Suprapubic skin (tissue), 4 donors: ENCODE measurements at regions not wholly inside any gene's neighbourhood (a gene's known extent, or its start where the extent isn't known, plus 50 kb on each side); places are given as distances from the start of the nearest gene placed in this dataset.

ENCODE experiments used
- DNase-seq, 2 donors: peaks; one replicate each; pipeline ENCODE4 v3.0.0-alpha.2; 2019; ENCODE audit warnings: low spot score in 2 of 2
- H3K27ac ChIP-seq: fragments of 200-600 bp; sonication (generic); one replicate; pipeline ENCODE4 v1.5.1; 2019
- H3K27me3 ChIP-seq: fragments of 200-600 bp; sonication (generic); one replicate; pipeline ENCODE4 v1.5.1; 2019
- H3K36me3 ChIP-seq: fragments of 200-600 bp; sonication (generic); one replicate; pipeline ENCODE4 v1.5.1; 2019
- H3K4me1 ChIP-seq: fragments of 200-600 bp; sonication (generic); one replicate; pipeline ENCODE4 v1.5.1; 2019
- H3K4me3 ChIP-seq: fragments of 200-600 bp; sonication (generic); one replicate; pipeline ENCODE4 v1.5.1; 2019; ENCODE audit warnings: mild to moderate bottlenecking
- H3K9me3 ChIP-seq: fragments of 200-600 bp; sonication (generic); one replicate; pipeline ENCODE4 v1.5.1; 2019
- CTCF ChIP-seq, 2 donors: fragments of 200-600 bp in 1 of 2; fragments of 450-650 bp in 1 of 2; sonication (generic) in 1 of 2; IDR thresholded peaks; one replicate each; pipeline ENCODE4 v1.5.1; 2016 to 2019; ENCODE audit warnings: antibody characterized with exemption in 2 of 2, mild to moderate bottlenecking in 1 of 2, moderate library complexity in 1 of 2
- EP300 ChIP-seq: sonication (generic); formaldehyde crosslinking; IDR thresholded peaks from one replicate; pipeline ENCODE4 v1.6.1; 2017; ENCODE audit warnings: antibody characterized with exemption
- POLR2A ChIP-seq, 2 donors: fragments of 450-650 bp; IDR thresholded peaks; one replicate each; pipeline ENCODE4 v1.6.1; 2017; ENCODE audit warnings: antibody characterized with exemption in 2 of 2, mild to moderate bottlenecking in 2 of 2, moderate library complexity in 2 of 2
- POLR2AphosphoS5 ChIP-seq, 3 donors: sonication (generic); formaldehyde crosslinking; IDR thresholded peaks; one replicate each; pipeline ENCODE4 v1.6.1; 2017; ENCODE audit warnings: antibody characterized with exemption in 3 of 3
- WGBS: methylation state at CpG from one replicate; pipeline ENCODE4 v1.1.5; 2018; 5-methylcytosine and 5-hydroxymethylcytosine counted together

GRCh38 chr17:79354173-79354820 is 256.6 kb downstream of the RBFOX3 start:
- Histone ChIP-seq H3K27me3 (peaks cover 85% of the 10 kb centered on the region), H3K36me3 (no peaks in the 10 kb centered on the region)

GRCh38 chr17:79353548-79353947 is 257.3 kb downstream of the RBFOX3 start:
- TF ChIP-seq CTCF (IDR thresholded peaks at IDR 0.05) (no peak), POLR2A (IDR thresholded peaks at IDR 0.05) (no peak), EP300 (no peak), POLR2AphosphoS5 (IDR thresholded peaks at IDR 0.05) (no peak)
- DNase-seq, result no peak
- Histone ChIP-seq H3K4me3 (no peak overlapping the region), H3K36me3 (no peaks in the 10 kb centered on the region), H3K4me1 (no peaks in the 10 kb centered on the region), H3K9me3 (no peaks in the 10 kb centered on the region), H3K27me3 (peaks cover 85% of the 10 kb centered on the region), H3K27ac (no peak overlapping the region)
- WGBS, result 66% methylated on average over 14 of the region's 14 CpGs

More at GRCh38 chr17:79354173-79354820, 256.6 kb downstream of the RBFOX3 start:
- Histone ChIP-seq H3K4me1 (no peaks in the 10 kb centered on the region), H3K27ac (no peak overlapping the region), H3K4me3 (no peak overlapping the region), H3K9me3 (no peaks in the 10 kb centered on the region)
- WGBS, result 75% methylated on average over 7 of the region's 15 CpGs
- no peak for DNase-seq
- TF ChIP-seq POLR2A (IDR thresholded peaks at IDR 0.05) (no peak), CTCF (IDR thresholded peaks at IDR 0.05) (no peak), EP300 (no peak)

- Histone ChIP-seq H3K27me3 (peaks cover 85% of the 10 kb centered on the region), H3K4me3 (no peak overlapping the region), H3K27ac (no peak overlapping the region), H3K4me1 (no peaks in the 10 kb centered on the region), H3K9me3 (no peaks in the 10 kb centered on the region), H3K36me3 (no peaks in the 10 kb centered on the region)
- no peak for DNase-seq
- 91% methylated on average over 4 of the region's 8 CpGs for WGBS
- TF ChIP-seq CTCF (IDR thresholded peaks at IDR 0.05) (no peak), EP300 (no peak), POLR2A (IDR thresholded peaks at IDR 0.05) (no peak), POLR2AphosphoS5 (IDR thresholded peaks at IDR 0.05) (no peak)
These were observed 257.8 kb downstream of the RBFOX3 start for GRCh38 chr17:79353016-79353415.

- Histone ChIP-seq H3K27ac (no peak overlapping the region), H3K36me3 (no peaks in the 10 kb centered on the region), H3K4me3 (no peak overlapping the region), H3K9me3 (no peaks in the 10 kb centered on the region), H3K4me1 (no peaks in the 10 kb centered on the region), H3K27me3 (peaks cover 78% of the 10 kb centered on the region)
- no peak for DNase-seq
- WGBS, result 89% methylated on average over 5 of the region's 7 CpGs
- TF ChIP-seq POLR2A (IDR thresholded peaks at IDR 0.05), result no peak
- no peak for TF ChIP-seq EP300
- TF ChIP-seq CTCF (IDR thresholded peaks at IDR 0.05), result no peak
- no peak for TF ChIP-seq POLR2AphosphoS5 (IDR thresholded peaks at IDR 0.05)
These were observed 260.3 kb downstream of the RBFOX3 start for GRCh38 chr17:79350533-79350932.

- DNase-seq, result no peak
- no peaks in the 10 kb centered on the region for H3K9me3 ChIP-seq
- H3K27ac ChIP-seq, result no peak overlapping the region
- no peak for TF ChIP-seq CTCF (IDR thresholded peaks at IDR 0.05)
- no peak for TF ChIP-seq EP300
- TF ChIP-seq POLR2AphosphoS5 (IDR thresholded peaks at IDR 0.05), result no peak
- no peak for TF ChIP-seq POLR2A (IDR thresholded peaks at IDR 0.05)
- peaks cover 77% of the 10 kb centered on the region for H3K27me3 ChIP-seq
- 84% methylated on average over 17 of the region's 22 CpGs for WGBS
- no peaks in the 10 kb centered on the region for H3K36me3 ChIP-seq
- no peaks in the 10 kb centered on the region for H3K4me1 ChIP-seq
- no peak overlapping the region for H3K4me3 ChIP-seq
These were observed 261.1 kb downstream of the RBFOX3 start for GRCh38 chr17:79349506-79350400.
